SK-N-SH (cell line): ENCODE measurements at regions not wholly inside any gene's neighbourhood (a gene's known extent, or its start where the extent isn't known, plus 50 kb on each side); places are given as distances from the start of the nearest gene placed in this dataset.
"Not testable (repeated sequence)": the region's sequence is repeated elsewhere in the genome, so short reads cannot be mapped to it uniquely, and the experiment has no call there.

Source experiments
- CTCF ChIA-PET: fragments of 300-600, 350-600 bp; formaldehyde crosslinking; extraction: SDS; loops from one replicate; lab custom pipeline; 2021; lab: Yijun Ruan, JAX
- POLR2A ChIA-PET: fragments of 350-600 bp; sonication (Branson Sonifier 250); formaldehyde crosslinking; extraction: SDS; loops from one replicate; lab custom pipeline; 2020; ENCODE audit warnings: antibody characterized with exemption, inconsistent platforms; lab: Yijun Ruan, JAX
- DNase-seq: peaks from one replicate; pipeline ENCODE4 v3.0.0; 2012
- H2AFZ ChIP-seq: fragments of 200-600 bp; sonication (generic); 2 replicates; pipeline ENCODE4 v1.8.1; 2016; ENCODE audit warnings: antibody characterized with exemption, mild to moderate bottlenecking, low read depth
- H3F3A ChIP-seq: fragments of 200-600 bp; sonication (generic); replicated peaks from 2 replicates; pipeline ENCODE3; 2016; ENCODE audit warnings: antibody characterized with exemption, mild to moderate bottlenecking; ENCODE audit not compliant: insufficient read depth
- H3K27ac ChIP-seq, 2 experiments: fragments of 200-500 bp in 1 of 2; fragments of 200-600 bp in 1 of 2; sonication (Bioruptor generic) in 1 of 2; sonication (generic), shearing (Covaris generic) in 1 of 2; 2 replicates each; pipeline versions ENCODE4 v1.5.1 to v1.6.1; 2014 to 2016; ENCODE audit warnings: low read depth in 2 of 2, inconsistent platforms in 1 of 2, low read length in 1 of 2, mild to moderate bottlenecking in 1 of 2, mixed read lengths in 1 of 2
- H3K27me3 ChIP-seq: fragments of 200-600 bp; sonication (generic), shearing (Covaris generic); 2 replicates; pipeline ENCODE4 v1.6.1; 2016; ENCODE audit warnings: mixed run types; ENCODE audit not compliant: insufficient read depth
- H3K36me3 ChIP-seq, 2 experiments: fragments of 200-500 bp in 1 of 2; fragments of 200-600 bp in 1 of 2; sonication (Bioruptor generic) in 1 of 2; sonication (generic) in 1 of 2; replicated peaks in 1 of 2; 2 replicates each; pipeline versions ENCODE3 to v1.5.1; 2014 to 2016; ENCODE audit warnings: low read length in 1 of 2, mild to moderate bottlenecking in 1 of 2; ENCODE audit not compliant: insufficient read depth in 2 of 2, control insufficient read depth in 1 of 2
- H3K4me1 ChIP-seq, 2 experiments: fragments of 200-500 bp in 1 of 2; fragments of 200-600 bp in 1 of 2; sonication (Bioruptor generic) in 1 of 2; sonication (generic), shearing (Covaris generic) in 1 of 2; 2 replicates each; pipeline versions ENCODE4 v1.5.1 to v1.6.1; 2014 to 2016; ENCODE audit warnings: low read depth in 1 of 2, low read length in 1 of 2, mixed run types in 1 of 2; ENCODE audit not compliant: insufficient read depth in 2 of 2, control insufficient read depth in 1 of 2
- H3K4me2 ChIP-seq: fragments of 200-600 bp; sonication (generic), shearing (Covaris generic); 2 replicates; pipeline ENCODE4 v1.6.1; 2017; ENCODE audit warnings: mixed run types
- H3K4me3 ChIP-seq, 2 experiments: fragments of 200-500 bp in 1 of 2; fragments of 200-600 bp in 1 of 2; sonication (Bioruptor generic) in 1 of 2; sonication (generic), shearing (Covaris generic) in 1 of 2; 2 replicates each; pipeline versions ENCODE4 v1.5.1 to v1.8.1; 2014 to 2016; ENCODE audit warnings: low read depth in 2 of 2, inconsistent platforms in 1 of 2, low read length in 1 of 2, mild to moderate bottlenecking in 1 of 2, mixed read lengths in 1 of 2, moderate library complexity in 1 of 2
- H3K79me2 ChIP-seq: fragments of 200-600 bp; sonication (generic); 2 replicates; pipeline ENCODE4 v1.8.1; 2017; ENCODE audit warnings: mild to moderate bottlenecking; ENCODE audit not compliant: insufficient read depth
- H3K9ac ChIP-seq: fragments of 200-600 bp; sonication (generic); 2 replicates; pipeline ENCODE4 v1.6.1; 2017; ENCODE audit warnings: mixed run types
- H3K9me2 ChIP-seq: fragments of 200-600 bp; sonication (generic); 2 replicates; pipeline ENCODE4 v1.6.1; 2017; ENCODE audit warnings: mixed run types
- H3K9me3 ChIP-seq: fragments of 200-600 bp; sonication (generic); 2 replicates; pipeline ENCODE4 v1.6.1; 2017; ENCODE audit warnings: mixed run types, mild to moderate bottlenecking, moderate library complexity
- H4K20me1 ChIP-seq: fragments of 200-600 bp; sonication (generic); 2 replicates; pipeline ENCODE4 v1.6.1; 2017; ENCODE audit warnings: mild to moderate bottlenecking, mixed run types; ENCODE audit not compliant: insufficient read depth
- ELF1 ChIP-seq: IDR thresholded peaks from 2 replicates; pipeline ENCODE4 v1.4.0; 2012
- EZH2phosphoT487 ChIP-seq: fragments of 200-600 bp; sonication (generic); IDR thresholded peaks from 2 replicates; pipeline ENCODE4 v1.6.1; 2017; ENCODE audit warnings: low read depth, mixed run types, mild to moderate bottlenecking, antibody characterized with exemption, moderate library complexity, borderline replicate concordance
- FOXJ3 ChIP-seq: sonication (generic); formaldehyde crosslinking; IDR thresholded peaks from 2 replicates; pipeline ENCODE4 v1.5.1; 2020; ENCODE audit warnings: mild to moderate bottlenecking, missing genetic modification reagents
- GABPA ChIP-seq: IDR thresholded peaks from 2 replicates; pipeline ENCODE4 v1.4.0; 2012; ENCODE audit warnings: low read depth, mild to moderate bottlenecking
- GATA2 ChIP-seq: sonication (generic); formaldehyde crosslinking; IDR thresholded peaks from 2 replicates; pipeline ENCODE4 v1.5.0; 2020; ENCODE audit warnings: mild to moderate bottlenecking, missing genetic modification reagents
- MEF2A ChIP-seq: IDR thresholded peaks from 2 replicates; pipeline ENCODE4 v1.4.0; 2012; ENCODE audit warnings: low read depth, borderline replicate concordance
- MXI1 ChIP-seq: IDR thresholded peaks from 2 replicates; pipeline ENCODE4 v1.6.1; 2012; ENCODE audit warnings: mild to moderate bottlenecking, low read depth, low read length, improper control_type of control experiment
- NRF1 ChIP-seq: IDR thresholded peaks from 2 replicates; pipeline ENCODE4 v1.6.1; 2012; ENCODE audit warnings: low read depth, mild to moderate bottlenecking, low read length
- POLR2AphosphoS5 ChIP-seq: IDR thresholded peaks from 2 replicates; pipeline ENCODE4 v1.6.1; 2012; ENCODE audit warnings: low read depth, low read length
- RCOR1 ChIP-seq: fragments of 150-350 bp; IDR thresholded peaks from 2 replicates; pipeline ENCODE4 v1.6.1; 2017; ENCODE audit warnings: antibody characterized with exemption, low read length
- RXRA ChIP-seq: IDR thresholded peaks from 2 replicates; pipeline ENCODE4 v1.4.0; 2012; ENCODE audit warnings: low read depth, mild to moderate bottlenecking, borderline replicate concordance
- SMC3 ChIP-seq: IDR thresholded peaks from 2 replicates; pipeline ENCODE4 v1.6.1; 2012; ENCODE audit warnings: low read depth, low read length, improper control_type of control experiment
- TCF12 ChIP-seq: IDR thresholded peaks from 2 replicates; pipeline ENCODE4 v1.4.0; 2012
- USF1 ChIP-seq: IDR thresholded peaks from 2 replicates; pipeline ENCODE4 v1.4.0; 2012; ENCODE audit warnings: low read depth, borderline replicate concordance
- USF2 ChIP-seq: fragments of 150-350 bp; IDR thresholded peaks from 2 replicates; pipeline ENCODE4 v1.6.1; 2017; ENCODE audit warnings: antibody characterized with exemption, low read length, low read depth, borderline replicate concordance
- YY1 ChIP-seq: IDR thresholded peaks from 2 replicates; pipeline ENCODE4 v1.4.0; 2012; ENCODE audit warnings: low read depth, mild to moderate bottlenecking
- ZBTB33 ChIP-seq: IDR thresholded peaks from 2 replicates; pipeline ENCODE4 v1.4.0; 2012; ENCODE audit warnings: low read depth, borderline replicate concordance
- WGBS: methylation state at CpG from one replicate; pipeline ENCODE4 v1.1.6; 2017; ENCODE audit warnings: low lambda C conversion rate; 5-methylcytosine and 5-hydroxymethylcytosine counted together
- TF ChIP-seq, protein P1 (sequence below): fragments of 150-350 bp; IDR thresholded peaks from 2 replicates; pipeline ENCODE4 v1.6.1; 2016; ENCODE audit warnings: mild to moderate bottlenecking, low read depth, low read length

DNA sequence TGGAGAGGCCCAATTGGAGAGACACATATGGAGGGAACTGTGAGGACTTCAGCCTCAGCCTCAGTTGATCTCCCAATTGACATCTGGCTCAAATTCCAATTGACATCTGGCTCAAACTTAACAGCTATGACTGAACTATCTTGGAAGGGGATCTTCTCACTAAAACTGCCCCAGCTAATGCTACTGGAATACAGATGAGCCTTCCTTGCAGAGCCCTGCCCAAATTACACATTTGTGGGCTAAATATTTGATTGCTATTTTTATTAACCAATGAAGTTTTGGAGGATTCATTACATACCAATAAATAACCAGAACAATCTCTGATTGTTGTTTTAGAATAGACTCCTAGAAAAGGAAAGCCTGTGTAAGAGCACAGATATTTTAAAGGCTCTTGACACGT is 189.0 kb upstream of the THUMPD2 start:
- H3F3A ChIP-seq, result no peaks in the 10 kb centered on the region
- no peak overlapping the region for H3K27ac ChIP-seq
- DNase-seq, result no peak
- no peak for TF ChIP-seq MEF2A
- no peak for TF ChIP-seq RCOR1
- TF ChIP-seq GABPA, result no peak
- no peak for TF ChIP-seq MXI1
- TF ChIP-seq USF1, result no peak
- TF ChIP-seq TCF12, result no peak
- no peak for TF ChIP-seq YY1
- no peak for TF ChIP-seq ZBTB33
- no peak for TF ChIP-seq FOXJ3 (CRISPR knock-in tag)
- TF ChIP-seq NRF1, result no peak
- TF ChIP-seq RXRA, result no peak
- TF ChIP-seq GATA2 (CRISPR knock-in tag), result no peak
- TF ChIP-seq USF2, result no peak
- TF ChIP-seq ELF1, result no peak
- TF ChIP-seq, protein P1, sequence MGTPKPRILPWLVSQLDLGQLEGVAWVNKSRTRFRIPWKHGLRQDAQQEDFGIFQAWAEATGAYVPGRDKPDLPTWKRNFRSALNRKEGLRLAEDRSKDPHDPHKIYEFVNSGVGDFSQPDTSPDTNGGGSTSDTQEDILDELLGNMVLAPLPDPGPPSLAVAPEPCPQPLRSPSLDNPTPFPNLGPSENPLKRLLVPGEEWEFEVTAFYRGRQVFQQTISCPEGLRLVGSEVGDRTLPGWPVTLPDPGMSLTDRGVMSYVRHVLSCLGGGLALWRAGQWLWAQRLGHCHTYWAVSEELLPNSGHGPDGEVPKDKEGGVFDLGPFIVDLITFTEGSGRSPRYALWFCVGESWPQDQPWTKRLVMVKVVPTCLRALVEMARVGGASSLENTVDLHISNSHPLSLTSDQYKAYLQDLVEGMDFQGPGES, result no peak
- TF ChIP-seq SMC3, result no peak
- no peak for TF ChIP-seq EZH2phosphoT487
- TF ChIP-seq POLR2AphosphoS5, result no peak
- TF ChIP-seq, all 33 proteins: peak for 0
- no peak overlapping the region for H2AFZ ChIP-seq
- no peaks in the 10 kb centered on the region for H3K79me2 ChIP-seq
- 3% methylated on average over 1 of the region's 1 CpG for WGBS
- no peaks in the 10 kb centered on the region for H3K27me3 ChIP-seq
- H3K4me3 ChIP-seq, result no peak overlapping the region
- no peaks in the 10 kb centered on the region for H3K9me2 ChIP-seq
- no peaks in the 10 kb centered on the region for H4K20me1 ChIP-seq
- H3K36me3 ChIP-seq, result no peaks in the 10 kb centered on the region
- no peaks in the 10 kb centered on the region; the same call in 1 of the 2 replicates for H3K9me3 ChIP-seq
- no peaks in the 10 kb centered on the region for H3K4me1 ChIP-seq
- CTCF ChIA-PET, result interaction anchor here (1.0 kb wide), 1 partner anchor 55 kb away, joined by 3 read pairs; no protein-coding TSS in a partner anchor
- POLR2A ChIA-PET, result no interaction called here
- no peak overlapping the region for H3K4me2 ChIP-seq
- no peak overlapping the region for H3K9ac ChIP-seq

GRCh38 chr2:39960681-39961080 is 181.6 kb upstream of the THUMPD2 start:
- H3K4me1 ChIP-seq, H3K9me3 ChIP-seq, H3K9ac ChIP-seq, DNase-seq, H3K27ac ChIP-seq, H2AFZ ChIP-seq, H3K4me3 ChIP-seq, POLR2A ChIA-PET, H3F3A ChIP-seq, H3K36me3 ChIP-seq, CTCF ChIA-PET, H3K9me2 ChIP-seq, H3K79me2 ChIP-seq, H3K27me3 ChIP-seq, H4K20me1 ChIP-seq, H3K4me2 ChIP-seq: not testable (repeated sequence)
- WGBS, result 51% methylated on average over 7 of the region's 7 CpGs
